ENCODE measurements at regions not wholly inside any gene's neighbourhood (a gene's known extent, or its start where the extent isn't known, plus 50 kb on each side); places are given as distances from the start of the nearest gene placed in this dataset.

DNA sequence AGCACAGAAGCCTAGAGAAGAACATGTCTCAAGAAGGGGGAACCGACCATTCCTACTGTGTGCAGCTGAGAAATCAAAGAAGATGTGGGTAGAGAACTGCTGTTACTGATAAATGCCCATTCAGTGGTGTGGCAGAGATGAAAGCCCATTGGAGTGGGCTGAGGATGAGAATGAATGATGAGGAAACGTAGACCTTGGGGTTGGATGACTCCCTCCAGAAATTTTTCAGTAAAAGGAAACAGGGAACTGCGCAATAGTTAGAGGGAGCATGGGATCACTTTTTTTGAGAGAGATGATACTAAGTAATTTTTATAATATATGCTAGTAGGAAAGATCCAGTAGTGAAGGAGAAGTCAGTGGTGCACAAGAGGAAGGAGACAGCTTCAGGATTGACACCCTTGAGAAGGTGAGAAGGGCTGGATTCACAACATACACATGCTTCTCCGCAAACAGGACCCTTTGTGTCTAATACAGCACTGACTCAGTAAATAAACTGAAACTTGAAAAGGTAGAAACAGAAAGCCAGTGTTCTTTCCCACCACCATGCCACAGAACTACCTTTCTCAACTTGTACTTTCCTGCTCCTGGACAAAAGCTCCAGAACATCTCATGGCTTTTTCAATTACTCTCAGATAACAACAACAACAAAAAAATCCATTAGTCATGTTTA is 104.7 kb upstream of the IL6 start:
- DNase-seq, result no peak

DNA sequence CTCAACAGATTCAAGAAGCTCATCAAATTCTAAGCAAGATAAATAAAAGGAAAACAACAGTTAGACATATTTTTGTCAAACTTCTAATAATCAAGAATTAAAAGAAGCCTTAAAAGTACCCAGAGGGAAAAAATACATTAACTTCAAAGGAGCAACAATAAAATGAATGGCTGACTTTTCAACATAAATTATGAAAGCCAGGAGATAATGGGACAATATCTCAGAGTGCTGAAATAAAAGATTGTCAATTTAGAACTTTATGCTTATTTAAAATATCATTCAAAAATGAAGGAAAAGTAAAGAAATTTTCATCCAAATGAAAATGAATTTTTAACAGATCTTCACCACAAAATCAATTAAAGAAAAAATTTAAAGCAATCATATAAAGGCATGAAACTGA is 108.5 kb upstream of the IL6 start:
- DNase-seq, result no peak

GRCh38 chr7:22617166-22617565 is 109.8 kb upstream of the IL6 start:
- no peak for DNase-seq

DNA sequence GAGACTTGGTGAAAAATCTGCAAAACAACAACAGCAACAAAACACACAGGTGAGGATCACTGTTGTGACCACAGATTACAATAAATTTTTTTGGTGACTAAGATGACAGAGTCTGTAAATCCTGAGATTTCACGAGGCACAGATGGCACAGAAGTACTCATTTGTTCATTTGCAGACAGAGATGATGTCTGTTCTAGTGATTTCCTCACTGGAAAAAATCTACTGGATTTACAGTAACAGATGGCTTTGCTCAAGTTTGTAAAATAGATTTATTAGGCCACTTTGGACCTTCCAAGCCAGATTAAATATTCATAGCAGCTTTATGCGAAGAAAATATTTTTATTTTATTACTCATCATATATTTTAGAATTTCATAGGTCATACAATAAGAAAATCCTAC is 113.5 kb upstream of the IL6 start:
- DNase-seq, result no peak

- no peak for DNase-seq
Observed at GRCh38 chr7:22612776-22613175, 112.8 kb upstream of the STEAP1B start.

- DNase-seq, result no peak
Observed at GRCh38 chr7:22611758-22612079, 111.7 kb upstream of the STEAP1B start.

DNA sequence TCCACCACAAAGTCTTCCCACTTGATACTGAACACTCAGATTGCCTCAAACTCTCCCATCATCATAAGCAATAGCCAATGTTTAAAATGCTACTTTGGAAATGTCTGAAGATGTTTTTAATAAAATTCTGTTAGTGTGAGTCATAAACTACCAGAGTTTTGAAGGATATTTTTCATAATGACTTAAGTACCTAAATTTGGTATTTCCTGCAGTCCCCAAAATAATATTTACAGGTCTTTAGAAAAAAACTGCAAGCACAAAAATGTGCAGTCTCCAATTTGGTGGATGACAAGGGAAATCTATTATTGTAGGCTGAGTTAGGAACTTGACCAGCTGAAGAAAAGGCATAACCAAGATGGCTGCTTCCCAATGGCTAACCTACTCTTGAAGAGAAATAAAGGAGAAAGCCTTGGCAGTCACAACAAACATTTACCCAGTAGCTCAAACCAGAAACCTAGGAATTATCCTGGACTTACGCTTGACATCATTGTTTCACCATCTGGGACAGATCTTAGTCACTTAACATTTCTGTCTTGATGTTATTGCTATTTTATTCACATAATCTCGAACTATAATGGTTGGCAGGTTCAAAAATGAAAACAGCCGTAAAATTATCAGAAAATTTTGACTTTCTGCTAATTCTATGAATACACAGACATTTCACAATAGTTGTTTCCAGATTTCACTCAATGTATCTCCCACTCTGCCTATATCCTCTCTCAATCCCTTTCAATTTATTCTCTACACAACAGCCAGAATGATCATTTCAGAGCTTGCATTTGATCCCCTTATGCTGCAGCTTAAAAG is 111.2 kb upstream of the STEAP1B start:
- DNase-seq, result no peak

- no peak for DNase-seq
Observed at GRCh38 chr7:22610263-22610662, 110.3 kb upstream of the STEAP1B start.

DNA sequence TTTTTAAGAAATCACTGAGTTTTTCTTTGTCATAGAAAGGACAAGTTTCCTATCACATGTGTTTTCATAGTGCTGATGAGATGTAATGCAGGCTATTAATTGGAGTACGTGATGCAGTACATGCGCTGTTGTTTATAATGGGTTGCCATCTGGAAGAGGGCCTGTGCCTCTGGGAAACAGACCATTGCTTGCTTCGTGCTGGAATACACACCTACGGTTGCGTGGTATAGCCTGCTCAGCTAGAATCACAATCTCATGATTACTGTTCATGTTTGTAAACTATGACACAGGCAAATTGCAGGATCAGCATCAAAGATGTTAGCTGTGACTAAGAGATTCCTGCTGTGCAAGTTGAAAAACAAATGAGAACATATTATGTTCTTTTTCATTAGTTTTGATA is 107.2 kb upstream of the STEAP1B start:
- DNase-seq, result no peak

DNA sequence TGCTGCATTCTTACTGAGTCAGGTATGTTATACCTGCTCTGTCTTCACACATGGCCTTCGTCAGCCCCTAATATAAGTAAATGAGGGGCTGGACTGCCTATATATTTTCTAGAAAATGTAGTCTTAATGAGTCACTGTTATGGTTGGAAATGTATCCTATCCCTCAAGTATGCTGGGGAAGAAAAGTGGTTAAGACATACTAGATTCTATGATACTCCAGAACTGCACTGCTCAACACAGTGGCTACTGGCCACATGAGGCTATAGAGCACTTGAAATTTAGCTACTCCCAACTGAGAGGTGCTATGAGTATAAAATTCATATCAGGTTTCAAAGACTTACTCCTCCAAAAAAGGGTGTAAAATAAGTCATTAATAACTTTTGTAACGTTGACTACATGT is 104.3 kb upstream of the STEAP1B start:
- DNase-seq, result no peak

DNA sequence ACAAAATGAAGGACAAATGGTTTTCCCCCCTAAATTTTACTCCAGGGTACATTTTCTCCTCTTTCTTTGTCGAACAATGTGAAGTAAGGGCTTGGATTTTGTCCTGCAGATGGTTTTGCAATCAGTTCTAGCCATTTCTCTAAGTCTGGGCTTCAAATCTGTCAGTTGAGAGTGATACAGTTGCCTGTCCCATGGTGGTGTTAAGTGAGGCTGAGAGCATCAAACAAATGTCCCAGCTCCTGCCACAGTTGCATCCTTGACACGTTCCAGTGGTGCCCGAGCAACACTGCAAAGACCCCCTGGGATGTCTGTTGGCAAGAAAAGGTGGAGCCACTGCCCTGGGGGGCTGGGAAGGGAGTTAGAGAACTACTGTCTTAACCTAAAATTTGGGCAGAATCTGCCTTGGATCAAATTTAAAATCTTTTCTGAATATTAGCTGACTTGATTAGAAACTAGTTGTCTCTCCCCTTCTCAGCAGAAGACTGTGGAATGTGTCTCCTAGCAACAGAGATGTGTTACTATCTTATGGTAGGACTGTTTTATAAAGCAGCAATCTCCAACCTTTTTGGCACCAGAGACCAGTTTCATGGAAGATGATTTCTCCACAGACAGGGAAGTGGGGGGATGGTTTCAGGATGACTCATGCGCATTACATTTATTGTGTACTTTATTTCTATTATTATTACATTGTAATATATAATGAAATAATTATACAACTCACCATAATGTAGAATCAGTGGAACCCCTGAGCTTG is 102.0 kb upstream of the STEAP1B start:
- DNase-seq, result no peak

- DNase-seq, result no peak
Observed at GRCh38 chr7:22601408-22601807, 101.4 kb upstream of the STEAP1B start.

DNA sequence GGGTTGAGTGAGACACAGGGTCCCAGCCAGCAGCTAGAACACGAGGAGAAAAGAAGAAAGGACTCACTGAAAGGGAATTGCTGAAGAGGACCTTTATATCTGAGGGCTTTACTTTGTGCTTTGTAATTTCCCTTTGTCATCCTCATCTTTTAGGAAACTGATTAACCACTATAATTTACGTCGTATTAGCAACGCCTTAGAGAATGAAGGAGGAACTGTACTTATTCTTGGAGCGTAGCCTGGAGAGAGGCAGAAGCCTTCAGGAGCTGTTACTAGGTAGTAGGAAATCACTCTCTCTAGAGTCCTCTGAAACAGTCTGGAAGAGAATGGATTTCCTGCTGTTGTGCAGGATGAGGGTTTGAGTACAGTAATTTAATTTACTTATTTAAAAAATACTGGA is 101.0 kb upstream of the STEAP1B start:
- no peak for DNase-seq

GRCh38 chr7:22598318-22598920 is 98.4 kb upstream of the STEAP1B start:
- DNase-seq, result no peak

DNA sequence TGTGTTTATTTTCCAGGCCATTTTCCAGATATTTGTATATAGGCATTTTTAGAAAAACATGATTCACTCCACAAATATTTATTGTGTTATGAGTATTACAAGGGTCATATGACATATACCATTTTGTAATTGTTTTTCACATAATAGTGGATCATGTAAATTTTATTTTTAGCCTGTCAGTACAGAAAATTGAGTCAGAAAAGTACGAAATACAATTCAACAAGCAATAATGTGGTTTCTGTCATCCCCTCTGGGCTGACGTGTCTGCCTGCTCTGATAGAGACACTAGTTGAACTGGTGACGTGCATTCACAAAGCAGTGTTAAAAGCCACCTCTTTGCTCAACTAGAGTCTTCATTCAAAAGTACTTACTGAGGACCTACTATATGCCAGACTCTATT is 97.9 kb upstream of the STEAP1B start:
- DNase-seq, result no peak

DNA sequence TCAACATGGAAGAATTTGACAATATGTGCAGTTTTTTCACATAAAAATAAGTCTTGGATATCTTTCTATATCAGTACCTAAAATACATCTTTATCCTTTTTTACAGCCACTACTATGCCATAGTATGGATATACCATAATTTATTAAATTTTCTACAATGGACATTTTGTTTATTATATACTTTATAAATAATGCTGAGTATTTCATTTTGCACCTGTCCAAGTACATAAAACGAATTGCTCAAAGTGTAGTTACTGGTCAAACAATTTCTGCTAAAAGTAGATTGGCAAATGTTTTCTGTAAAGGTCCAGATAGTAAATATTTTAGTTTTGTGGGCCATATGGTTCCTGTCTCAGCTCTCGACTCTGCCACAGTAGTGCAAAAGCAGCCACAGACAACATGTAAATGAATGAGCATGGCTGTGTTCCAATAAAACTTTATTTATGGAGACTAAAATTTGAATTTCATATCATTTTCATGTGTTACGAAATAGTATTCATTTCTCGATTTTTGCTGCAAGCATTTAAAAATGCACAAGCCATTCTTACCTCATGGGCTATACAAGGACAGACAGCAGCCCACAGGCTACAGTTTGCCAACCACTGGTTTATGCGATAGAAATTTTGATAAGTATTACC is 96.9 kb upstream of the STEAP1B start:
- DNase-seq, result no peak

GRCh38 chr7:22594020-22594419 is 94.0 kb upstream of the STEAP1B start:
- no peak for DNase-seq

GRCh38 chr7:22591271-22591670 is 91.3 kb upstream of the STEAP1B start:
- DNase-seq, result no peak

DNA sequence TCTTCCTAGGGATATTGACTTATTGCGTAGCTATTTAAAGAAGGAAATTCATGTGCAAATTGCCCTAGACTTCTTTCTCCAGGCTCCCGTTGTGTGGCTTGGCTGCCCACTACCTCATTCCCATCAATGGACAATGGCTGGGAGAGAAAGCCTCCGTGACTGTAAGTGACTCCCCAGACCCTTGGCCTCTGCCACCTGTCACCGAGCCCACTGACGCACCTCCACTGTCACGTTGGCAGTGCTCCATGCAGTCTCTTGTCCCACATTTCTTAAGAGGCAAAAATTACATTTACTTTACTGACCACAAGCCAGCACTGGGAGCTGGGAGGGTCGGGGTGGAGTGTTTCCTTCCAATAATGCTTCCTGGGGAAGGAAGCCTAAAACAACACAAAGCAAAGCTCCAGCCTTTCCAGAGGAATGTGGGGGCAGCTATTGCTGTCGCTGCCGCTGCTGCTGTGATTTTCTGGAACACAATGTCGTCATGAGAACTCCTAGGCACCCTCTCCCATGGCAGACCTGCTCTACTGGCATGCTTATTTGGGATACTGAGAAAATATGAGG is 89.7 kb upstream of the STEAP1B start:
- no peak for DNase-seq

DNA sequence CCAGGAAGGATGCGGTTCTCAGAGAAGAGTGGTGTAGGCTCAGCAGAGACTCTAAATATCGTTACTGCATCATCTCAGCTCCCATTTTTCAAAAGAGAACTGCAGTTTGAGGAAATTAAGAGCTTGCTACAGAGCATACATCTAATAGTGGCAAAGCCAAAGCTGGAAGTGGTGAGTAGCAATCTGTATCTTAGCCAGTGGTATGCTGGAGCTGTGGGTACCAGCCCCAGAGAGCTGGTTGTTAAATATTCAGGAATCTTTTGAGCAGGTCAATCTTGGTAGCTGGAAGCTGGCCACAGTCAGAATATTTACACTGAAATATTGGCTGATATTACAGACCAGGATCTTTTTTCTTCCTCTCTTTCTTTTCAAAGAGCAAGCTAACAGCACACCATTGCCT is 88.4 kb upstream of the STEAP1B start:
- no peak for DNase-seq

GRCh38 chr7:22587322-22587721 is 87.3 kb upstream of the STEAP1B start:
- no peak for DNase-seq

- DNase-seq, result no peak
Observed at GRCh38 chr7:22586786-22587140, 86.8 kb upstream of the STEAP1B start.

All from NCI-H1105 (cell line).